ENCODE measurements at regions not wholly inside any gene's neighbourhood (a gene's known extent, or its start where the extent isn't known, plus 50 kb on each side); places are given as distances from the start of the nearest gene placed in this dataset.
"Not testable (repeated sequence)": the region's sequence is repeated elsewhere in the genome, so short reads cannot be mapped to it uniquely, and the experiment has no call there.

DNA sequence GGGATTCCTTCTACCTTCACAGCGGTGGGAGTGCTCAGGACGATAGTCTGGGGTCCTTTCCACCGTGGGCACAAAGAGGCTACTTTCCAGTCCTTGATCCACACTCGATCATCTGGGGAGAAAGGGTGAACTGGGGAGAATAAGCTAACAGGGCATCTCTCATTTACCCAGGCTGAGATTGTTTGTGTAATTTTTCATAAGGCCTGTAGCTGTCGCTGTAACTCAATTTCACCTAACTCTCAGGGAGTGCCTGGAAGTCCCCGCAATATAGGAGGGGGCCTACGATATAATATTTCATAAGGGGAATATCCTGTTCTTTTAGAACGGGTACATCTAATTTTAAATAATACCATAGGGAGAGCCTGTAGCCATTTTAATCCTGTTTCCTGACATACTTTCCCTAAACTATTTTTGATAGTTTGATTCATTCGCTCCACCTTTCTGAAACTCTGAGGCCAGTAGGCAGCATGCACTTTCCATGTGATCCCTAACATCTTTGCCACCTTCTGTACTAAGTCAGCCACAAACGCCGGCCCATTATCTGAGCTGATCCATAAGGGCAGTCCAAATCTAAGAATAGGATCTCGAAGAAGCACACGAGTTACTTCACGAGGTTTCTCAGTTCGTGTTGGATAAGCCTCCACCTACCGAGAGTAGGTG is 127.2 kb upstream of the CCZ1B start:
- peak in 4 of 6 experiments; percentile 16 to 52 (median 42) for TF ChIP-seq CTCF (IDR thresholded peaks at IDR 0.05)
- TF ChIP-seq POLR2A (IDR thresholded peaks at IDR 0.05), result not testable (repeated sequence)

All from adrenal gland (tissue), 5 donors.